ENCODE measurements at regions not wholly inside any gene's neighbourhood (a gene's known extent, or its start where the extent isn't known, plus 50 kb on each side); places are given as distances from the start of the nearest gene placed in this dataset.

- Histone ChIP-seq H3K79me1 (ENCODE audit: low read depth, low read length) (no peaks in the 10 kb centered on the region), H3K4me2 (ENCODE audit: insufficient read depth in 1 of 2, low read depth in 2 of 2, low read length in 2 of 2) (no peak overlapping the region), H3K23ac (ENCODE audit: insufficient read length) (no peak overlapping the region), H3K36me3 (ENCODE audit: control insufficient read depth in 2 of 4, insufficient read depth in 4 of 4, low read length in 3 of 4) (no peaks in the 10 kb centered on the region), H3K9ac (replicated peaks in 1 of 4; ENCODE audit: extremely low read depth in 1 of 4, low read depth in 3 of 4, low read length in 3 of 4) (no peak overlapping the region), H3K27me3 (replicated peaks in 1 of 4; ENCODE audit: control insufficient read depth in 3 of 4, extremely low read depth in 1 of 4, insufficient read depth in 3 of 4, low read length in 3 of 4) (no peaks in the 10 kb centered on the region), H2BK120ac (replicated peaks; ENCODE audit: low read depth, low read length) (no peak overlapping the region), H2BK20ac (ENCODE audit: low read length) (no peak overlapping the region), H4K20me1 (replicated peaks in 1 of 2; ENCODE audit: control insufficient read depth in 1 of 2, insufficient read depth in 2 of 2, low read length in 2 of 2) (no peaks in the 10 kb centered on the region), H3K4me1 (replicated peaks in 1 of 4; ENCODE audit: control insufficient read depth in 3 of 4, insufficient read depth in 4 of 4, low read length in 3 of 4) (no peaks in the 10 kb centered on the region), H4K91ac (replicated peaks; ENCODE audit: insufficient read length, low read length) (no peak overlapping the region), H2BK12ac (ENCODE audit: low read depth, low read length) (no peak overlapping the region), H4K5ac (ENCODE audit: insufficient read length, low read depth, low read length) (no peak overlapping the region), H3K14ac (ENCODE audit: insufficient read length) (no peak overlapping the region), H3K9me3 (ENCODE audit: insufficient read depth in 2 of 2, low read depth in 1 of 2, low read length in 1 of 2) (no peaks in the 10 kb centered on the region), H3K27ac (ENCODE audit: low read depth, low read length) (no peak overlapping the region), H3K79me2 (ENCODE audit: control insufficient read depth in 1 of 2, insufficient read depth in 2 of 2, low read length in 2 of 2) (no peaks in the 10 kb centered on the region), H3K4ac (replicated peaks; ENCODE audit: insufficient read length, low read depth, low read length) (no peak overlapping the region), H2AK5ac (ENCODE audit: low read depth, low read length) (no peak overlapping the region), H2BK15ac (ENCODE audit: low read length) (no peak overlapping the region), H4K8ac (ENCODE audit: extremely low read depth, insufficient read depth, low read length) (no peak overlapping the region), H3K18ac (ENCODE audit: extremely low read depth, low read length) (no peak overlapping the region), H3K23me2 (ENCODE audit: low read depth, low read length) (no peaks in the 10 kb centered on the region), H2BK5ac (ENCODE audit: low read depth, low read length) (no peak overlapping the region), H2AFZ (ENCODE audit: low read length) (no peak overlapping the region), H3K56ac (replicated peaks; ENCODE audit: insufficient read length, low read depth, low read length) (no peak overlapping the region), H3K4me3 (ENCODE audit: extremely low read depth in 1 of 4, insufficient read depth in 2 of 4, low read depth in 3 of 4, low read length in 4 of 4) (no peak overlapping the region)
- FAIRE-seq (no peak), DNase-seq (ENCODE audit: low read depth in 1 of 2, low spot score in 2 of 2) (no peak)
- CTCF ChIA-PET (ENCODE audit: partially characterized antibody) = no interaction called here
- 89% methylated on average over 4 of the region's 4 CpGs; no CpG with 5 or more reads in 1 of the 2 experiments for WGBS, 2 experiments (ENCODE audit: extremely low coverage in 1 of 2, insufficient coverage in 1 of 2, insufficient read length in 1 of 2, insufficient replicate concordance in 2 of 2, low coverage in 1 of 2, low lambda C conversion rate in 2 of 2, missing lambda C conversion rate in 1 of 2)
- POLR2A ChIA-PET (ENCODE audit: partially characterized antibody) = no interaction called here
- TF ChIP-seq POLR2A (IDR thresholded peaks at IDR 0.05; ENCODE audit: control extremely low read depth in 1 of 2, low read depth in 2 of 2, low read length in 2 of 2) = no peak
- no peak for TF ChIP-seq CBX5 (IDR thresholded peaks at IDR 0.05; ENCODE audit: low read depth, low read length)
- TF ChIP-seq SAP30 (IDR thresholded peaks at IDR 0.05; ENCODE audit: insufficient read depth, insufficient replicate concordance, low read length) = no peak
- no peak for TF ChIP-seq HDAC6 (IDR thresholded peaks at IDR 0.05; ENCODE audit: low read depth, low read length)
- TF ChIP-seq EP300 (IDR thresholded peaks at IDR 0.05; ENCODE audit: borderline replicate concordance in 1 of 2, low read depth in 2 of 2, low read length in 2 of 2) = no peak
- no peak for TF ChIP-seq POU5F1 (IDR thresholded peaks at IDR 0.05; ENCODE audit: low read depth, low read length)
- no peak for TF ChIP-seq E2F6 (IDR thresholded peaks at IDR 0.05)
- no peak for TF ChIP-seq SP2 (IDR thresholded peaks at IDR 0.05; ENCODE audit: low read length)
- no peak for TF ChIP-seq JUND (IDR thresholded peaks at IDR 0.05; ENCODE audit: low read length)
- TF ChIP-seq SUZ12 (IDR thresholded peaks at IDR 0.05; ENCODE audit: low read length) = no peak
- no peak for TF ChIP-seq CBX8 (IDR thresholded peaks at IDR 0.05; ENCODE audit: borderline replicate concordance, low read depth, low read length)
- no peak for TF ChIP-seq USF2 (IDR thresholded peaks at IDR 0.05; ENCODE audit: low read length)
Observed at GRCh38 chr17:71681427-71682173, 439.2 kb upstream of the SOX9 start.
